ENCODE measurements at regions not wholly inside any gene's neighbourhood (a gene's known extent, or its start where the extent isn't known, plus 50 kb on each side); places are given as distances from the start of the nearest gene placed in this dataset.
A peak's percentile ranks its signal among the peaks of the same experiment; 100 is the strongest.

DNA sequence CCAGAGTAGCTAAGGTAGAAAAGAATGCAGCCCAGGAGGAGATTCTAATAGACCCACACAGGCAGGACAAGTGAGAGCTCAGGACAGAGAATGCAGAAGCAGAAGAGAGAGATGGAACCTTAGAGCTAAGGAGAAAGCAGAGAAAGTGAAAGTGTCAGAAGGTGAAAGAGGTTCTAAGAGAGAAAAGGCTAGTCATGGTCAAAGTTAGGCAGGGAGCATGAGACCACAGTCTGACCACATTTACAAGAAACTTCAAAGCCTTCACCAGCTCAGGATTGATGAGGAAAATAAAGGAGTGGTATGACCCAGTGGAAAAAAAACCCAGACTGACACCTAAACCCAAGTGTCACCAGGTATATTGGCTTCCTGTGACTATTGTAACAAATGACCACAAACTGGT lies 131.8 kb upstream of the WDR11 start:
- no peaks in the 10 kb centered on the region for H4K20me1 ChIP-seq (ENCODE audit: insufficient read depth, poor library complexity, severe bottlenecking)
- H3K27ac ChIP-seq, result no peak overlapping the region
- no peaks in the 10 kb centered on the region for H3K4me1 ChIP-seq (ENCODE audit: insufficient read depth)
- no peaks in the 10 kb centered on the region for H3K27me3 ChIP-seq
- no peak overlapping the region for H2AFZ ChIP-seq
- no peaks in the 10 kb centered on the region for H3K36me3 ChIP-seq (replicated peaks; ENCODE audit: insufficient read depth, low read depth)
- no peaks in the 10 kb centered on the region for H3K9me3 ChIP-seq (ENCODE audit: low read depth)
- no peak for DNase-seq (ENCODE audit: low spot score)
- H3K4me3 ChIP-seq, result no peak overlapping the region
- no peaks in the 10 kb centered on the region for H3K9me2 ChIP-seq (replicated peaks; ENCODE audit: insufficient read depth)
- H3K4me2 ChIP-seq, result no peak overlapping the region
- TF ChIP-seq EZH2phosphoT487 (IDR thresholded peaks at IDR 0.05; ENCODE audit: low read depth, severe bottlenecking, unreplicated experiment) (no peak), EZH2 (IDR thresholded peaks at IDR 0.05; ENCODE audit: borderline replicate concordance) (no peak)
- TF ChIP-seq, protein P1, sequence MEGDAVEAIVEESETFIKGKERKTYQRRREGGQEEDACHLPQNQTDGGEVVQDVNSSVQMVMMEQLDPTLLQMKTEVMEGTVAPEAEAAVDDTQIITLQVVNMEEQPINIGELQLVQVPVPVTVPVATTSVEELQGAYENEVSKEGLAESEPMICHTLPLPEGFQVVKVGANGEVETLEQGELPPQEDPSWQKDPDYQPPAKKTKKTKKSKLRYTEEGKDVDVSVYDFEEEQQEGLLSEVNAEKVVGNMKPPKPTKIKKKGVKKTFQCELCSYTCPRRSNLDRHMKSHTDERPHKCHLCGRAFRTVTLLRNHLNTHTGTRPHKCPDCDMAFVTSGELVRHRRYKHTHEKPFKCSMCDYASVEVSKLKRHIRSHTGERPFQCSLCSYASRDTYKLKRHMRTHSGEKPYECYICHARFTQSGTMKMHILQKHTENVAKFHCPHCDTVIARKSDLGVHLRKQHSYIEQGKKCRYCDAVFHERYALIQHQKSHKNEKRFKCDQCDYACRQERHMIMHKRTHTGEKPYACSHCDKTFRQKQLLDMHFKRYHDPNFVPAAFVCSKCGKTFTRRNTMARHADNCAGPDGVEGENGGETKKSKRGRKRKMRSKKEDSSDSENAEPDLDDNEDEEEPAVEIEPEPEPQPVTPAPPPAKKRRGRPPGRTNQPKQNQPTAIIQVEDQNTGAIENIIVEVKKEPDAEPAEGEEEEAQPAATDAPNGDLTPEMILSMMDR (IDR thresholded peaks at IDR 0.05; ENCODE audit: poor library complexity), result no peak
- H3K79me2 ChIP-seq, result no peaks in the 10 kb centered on the region

GRCh38 chr10:120727001-120727400 lies 124.2 kb upstream of the WDR11 start:
- H3K9me3 ChIP-seq (ENCODE audit: low read depth), result no peaks in the 10 kb centered on the region
- no peaks in the 10 kb centered on the region for H3K27me3 ChIP-seq
- WGBS (ENCODE audit: low lambda C conversion rate, missing lambda C conversion rate), result 71% methylated on average over 2 of the region's 2 CpGs
- H3K79me2 ChIP-seq, result no peaks in the 10 kb centered on the region
- H4K20me1 ChIP-seq (ENCODE audit: insufficient read depth, poor library complexity, severe bottlenecking), result no peaks in the 10 kb centered on the region
- no peaks in the 10 kb centered on the region for H3K4me1 ChIP-seq (ENCODE audit: insufficient read depth)
- no peak overlapping the region for H2AFZ ChIP-seq
- no peak overlapping the region for H3K4me3 ChIP-seq
- no peaks in the 10 kb centered on the region for H3K36me3 ChIP-seq (replicated peaks; ENCODE audit: insufficient read depth, low read depth)
- no peaks in the 10 kb centered on the region for H3K9me2 ChIP-seq (replicated peaks; ENCODE audit: insufficient read depth)
- TF ChIP-seq, protein P1 (IDR thresholded peaks at IDR 0.05; ENCODE audit: poor library complexity), result no peak
- TF ChIP-seq EZH2phosphoT487 (IDR thresholded peaks at IDR 0.05; ENCODE audit: low read depth, severe bottlenecking, unreplicated experiment) (no peak), EZH2 (IDR thresholded peaks at IDR 0.05; ENCODE audit: borderline replicate concordance) (no peak)
- no peak overlapping the region for H3K27ac ChIP-seq
- DNase-seq (ENCODE audit: low spot score), result no peak
- H3K4me2 ChIP-seq, result no peak overlapping the region

- WGBS (ENCODE audit: low lambda C conversion rate, missing lambda C conversion rate), result 65% methylated on average over 1 of the region's 1 CpG
- H2AFZ ChIP-seq, result no peak overlapping the region
- TF ChIP-seq EZH2phosphoT487 (IDR thresholded peaks at IDR 0.05; ENCODE audit: low read depth, severe bottlenecking, unreplicated experiment) (no peak), EZH2 (IDR thresholded peaks at IDR 0.05; ENCODE audit: borderline replicate concordance) (no peak)
- TF ChIP-seq, protein P1 (IDR thresholded peaks at IDR 0.05; ENCODE audit: poor library complexity), result no peak
Observed at GRCh38 chr10:120729547-120729946, 121.6 kb upstream of the WDR11 start.

GRCh38 chr10:120732067-120732466 lies 119.1 kb upstream of the WDR11 start:
- Histone ChIP-seq H3K4me1 (ENCODE audit: insufficient read depth) (no peaks in the 10 kb centered on the region), H3K79me2 (no peaks in the 10 kb centered on the region), H3K9me3 (ENCODE audit: low read depth) (no peaks in the 10 kb centered on the region), H3K27ac (no peak overlapping the region), H3K27me3 (no peaks in the 10 kb centered on the region), H3K4me3 (no peak overlapping the region), H2AFZ (no peak overlapping the region), H3K4me2 (no peak overlapping the region), H4K20me1 (ENCODE audit: insufficient read depth, poor library complexity, severe bottlenecking) (no peaks in the 10 kb centered on the region), H3K36me3 (replicated peaks; ENCODE audit: insufficient read depth, low read depth) (no peaks in the 10 kb centered on the region), H3K9me2 (replicated peaks; ENCODE audit: insufficient read depth) (no peaks in the 10 kb centered on the region)
- no peak for TF ChIP-seq EZH2 (IDR thresholded peaks at IDR 0.05; ENCODE audit: borderline replicate concordance)
- TF ChIP-seq, protein P1 (IDR thresholded peaks at IDR 0.05; ENCODE audit: poor library complexity), result no peak
- TF ChIP-seq EZH2phosphoT487 (IDR thresholded peaks at IDR 0.05; ENCODE audit: low read depth, severe bottlenecking, unreplicated experiment), result no peak
- peak; percentile 23 for DNase-seq (ENCODE audit: low spot score)
- WGBS (ENCODE audit: low lambda C conversion rate, missing lambda C conversion rate), result 65% methylated on average over 1 of the region's 1 CpG

More at GRCh38 chr10:120729547-120729946, 121.6 kb upstream of the WDR11 start:
- H3K9me2 ChIP-seq (replicated peaks; ENCODE audit: insufficient read depth), result no peaks in the 10 kb centered on the region
- H3K9me3 ChIP-seq (ENCODE audit: low read depth), result no peaks in the 10 kb centered on the region
- H3K27ac ChIP-seq, result no peak overlapping the region
- H3K4me3 ChIP-seq, result no peak overlapping the region
- H4K20me1 ChIP-seq (ENCODE audit: insufficient read depth, poor library complexity, severe bottlenecking), result no peaks in the 10 kb centered on the region
- DNase-seq (ENCODE audit: low spot score), result no peak
- H3K4me2 ChIP-seq, result no peak overlapping the region
- no peaks in the 10 kb centered on the region for H3K79me2 ChIP-seq
- no peaks in the 10 kb centered on the region for H3K4me1 ChIP-seq (ENCODE audit: insufficient read depth)
- H3K36me3 ChIP-seq (replicated peaks; ENCODE audit: insufficient read depth, low read depth), result no peaks in the 10 kb centered on the region
- no peaks in the 10 kb centered on the region for H3K27me3 ChIP-seq

Data from hepatocyte (in vitro differentiated cells).